NCI-H1092 treated with DMSO at 0.1 percent for 48 hours (cell line): ENCODE measurements at regions not wholly inside any gene's neighbourhood (a gene's known extent, or its start where the extent isn't known, plus 50 kb on each side); places are given as distances from the start of the nearest gene placed in this dataset.
A peak's percentile ranks its signal among the peaks of the same experiment; 100 is the strongest.

Experiments
- DNase-seq: peaks from one replicate; lab custom pipeline; 2025; lab: John Stamatoyannopoulos, UW

GRCh38 chr2:173419506-173419905, 64.8 kb downstream of the CDCA7 start:
- no peak for DNase-seq

- no peak for DNase-seq
These were observed 70.2 kb downstream of the CDCA7 start for GRCh38 chr2:173424886-173425285.

- no peak for DNase-seq
These were observed 73.4 kb downstream of the CDCA7 start for GRCh38 chr2:173427887-173428668.

- no peak for DNase-seq
These were observed 76.5 kb downstream of the CDCA7 start for GRCh38 chr2:173431191-173431590.

GRCh38 chr2:173432049-173432754, 77.5 kb downstream of the CDCA7 start:
- no peak for DNase-seq

- no peak for DNase-seq
These were observed 80.3 kb downstream of the CDCA7 start for GRCh38 chr2:173434762-173435569.

GRCh38 chr2:173435574-173435973, 80.9 kb downstream of the CDCA7 start:
- no peak for DNase-seq

GRCh38 chr2:173436088-173436487, 81.4 kb downstream of the CDCA7 start:
- no peak for DNase-seq

- DNase-seq, result no peak
These were observed 86.5 kb downstream of the CDCA7 start for GRCh38 chr2:173441222-173441621.

GRCh38 chr2:173442542-173442941, 87.9 kb downstream of the CDCA7 start:
- no peak for DNase-seq

GRCh38 chr2:173446722-173447121, 92.0 kb downstream of the CDCA7 start:
- DNase-seq, result no peak

- DNase-seq, result peak; percentile 60
These were observed 94.3 kb downstream of the CDCA7 start for GRCh38 chr2:173448938-173449471.

- no peak for DNase-seq
These were observed 96.4 kb downstream of the CDCA7 start for GRCh38 chr2:173451118-173451517.

GRCh38 chr2:173451941-173452340, 97.3 kb downstream of the CDCA7 start:
- DNase-seq, result no peak

GRCh38 chr2:173452416-173452815, 97.7 kb downstream of the CDCA7 start:
- no peak for DNase-seq

GRCh38 chr2:173456960-173457359, 102.3 kb downstream of the CDCA7 start:
- DNase-seq, result no peak

- no peak for DNase-seq
These were observed 102.7 kb downstream of the CDCA7 start for GRCh38 chr2:173457366-173457765.

- no peak for DNase-seq
These were observed 104.5 kb downstream of the CDCA7 start for GRCh38 chr2:173458991-173459780.

GRCh38 chr2:173462892-173463840, 108.5 kb downstream of the CDCA7 start:
- no peak for DNase-seq

GRCh38 chr2:173463846-173464245, 109.2 kb downstream of the CDCA7 start:
- no peak for DNase-seq
